ENCODE measurements at regions not wholly inside any gene's neighbourhood (a gene's known extent, or its start where the extent isn't known, plus 50 kb on each side); places are given as distances from the start of the nearest gene placed in this dataset.

DNA sequence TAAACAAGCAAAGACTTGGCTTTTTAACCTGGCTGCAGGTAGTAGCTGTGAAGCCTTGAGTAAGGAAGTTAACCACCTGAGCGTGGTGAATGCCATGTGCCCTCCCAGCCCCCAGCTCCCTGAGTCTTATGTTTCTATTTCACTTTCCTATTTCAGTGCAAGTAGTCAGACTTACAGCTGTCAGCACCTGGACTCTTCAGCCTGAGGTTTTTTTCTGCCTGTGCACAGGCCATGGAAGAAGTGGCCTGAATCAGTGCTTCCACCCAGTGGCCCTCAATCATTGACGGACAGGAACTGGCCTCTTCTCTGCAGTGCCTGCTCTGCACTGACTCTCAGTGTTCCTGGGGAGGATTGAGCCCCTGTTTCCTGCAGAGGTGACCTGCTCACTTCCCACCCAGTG lies 796.4 kb downstream of the MED13L start:
- TF ChIP-seq, protein P1, sequence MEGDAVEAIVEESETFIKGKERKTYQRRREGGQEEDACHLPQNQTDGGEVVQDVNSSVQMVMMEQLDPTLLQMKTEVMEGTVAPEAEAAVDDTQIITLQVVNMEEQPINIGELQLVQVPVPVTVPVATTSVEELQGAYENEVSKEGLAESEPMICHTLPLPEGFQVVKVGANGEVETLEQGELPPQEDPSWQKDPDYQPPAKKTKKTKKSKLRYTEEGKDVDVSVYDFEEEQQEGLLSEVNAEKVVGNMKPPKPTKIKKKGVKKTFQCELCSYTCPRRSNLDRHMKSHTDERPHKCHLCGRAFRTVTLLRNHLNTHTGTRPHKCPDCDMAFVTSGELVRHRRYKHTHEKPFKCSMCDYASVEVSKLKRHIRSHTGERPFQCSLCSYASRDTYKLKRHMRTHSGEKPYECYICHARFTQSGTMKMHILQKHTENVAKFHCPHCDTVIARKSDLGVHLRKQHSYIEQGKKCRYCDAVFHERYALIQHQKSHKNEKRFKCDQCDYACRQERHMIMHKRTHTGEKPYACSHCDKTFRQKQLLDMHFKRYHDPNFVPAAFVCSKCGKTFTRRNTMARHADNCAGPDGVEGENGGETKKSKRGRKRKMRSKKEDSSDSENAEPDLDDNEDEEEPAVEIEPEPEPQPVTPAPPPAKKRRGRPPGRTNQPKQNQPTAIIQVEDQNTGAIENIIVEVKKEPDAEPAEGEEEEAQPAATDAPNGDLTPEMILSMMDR (IDR thresholded peaks at IDR 0.05) = no peak
- TF ChIP-seq POLR2A (IDR thresholded peaks at IDR 0.05) = no peak
